B cell (primary cell): ENCODE measurements at regions not wholly inside any gene's neighbourhood (a gene's known extent, or its start where the extent isn't known, plus 50 kb on each side); places are given as distances from the start of the nearest gene placed in this dataset.

Experiments
- ATAC-seq: fragments of 200-7000 bp; cut with Tn5 transposase; one replicate; pipeline ENCODE4 v1.10.0; 2021; ENCODE audit warnings: low read depth, mild to moderate bottlenecking, moderate number of reproducible peaks, moderate library complexity
- CTCF ChIA-PET: fragments of 350-600 bp; sonication (Branson Sonifier 250); formaldehyde crosslinking; loops from one replicate; lab custom pipeline; 2021; ENCODE audit warnings: antibody characterized with exemption, inconsistent platforms; lab: Charles Lee
- POLR2A ChIA-PET: fragments of 350-600 bp; sonication (Branson Sonifier 250); formaldehyde crosslinking; loops from one replicate; lab custom pipeline; 2021; ENCODE audit warnings: antibody characterized with exemption; lab: Charles Lee
- DNase-seq: peaks from one replicate; pipeline ENCODE4 v3.0.0; 2013
- H2AFZ ChIP-seq: 2 replicates; pipeline ENCODE4 v1.6.1; 2012; ENCODE audit warnings: mild to moderate bottlenecking, low read depth, low read length; ENCODE audit not compliant: insufficient read depth, poor library complexity, severe bottlenecking
- H3K27ac ChIP-seq, 2 donors: 1 replicate in 1 of 2; 2 replicates in 1 of 2; pipeline ENCODE4 v1.5.1; 2012 to 2013; ENCODE audit warnings: low read length in 2 of 2, mild to moderate bottlenecking in 2 of 2, moderate library complexity in 1 of 2
- H3K27me3 ChIP-seq, 4 experiments: fragments of 200-600 bp in 1 of 4; sonication (generic) in 1 of 4; replicated peaks in 1 of 4; 1 replicate in 2 of 4; 2 replicates in 2 of 4; pipeline versions ENCODE4 v1.6.1 to v1.7.0; 2013 to 2016; ENCODE audit warnings: low read length in 3 of 4, mild to moderate bottlenecking in 2 of 4, mixed read lengths in 1 of 4, moderate library complexity in 1 of 4; ENCODE audit not compliant: insufficient read depth in 4 of 4, control insufficient read depth in 3 of 4; ENCODE audit errors: control extremely low read depth in 1 of 4
- H3K36me3 ChIP-seq, 2 experiments: replicated peaks in 1 of 2; 1 replicate in 1 of 2; 2 replicates in 1 of 2; pipeline versions ENCODE4 v1.6.1 to v1.7.1; 2013; ENCODE audit warnings: low read length in 1 of 2; ENCODE audit not compliant: insufficient read depth in 2 of 2, control insufficient read depth in 1 of 2; ENCODE audit errors: control extremely low read depth in 1 of 2, extremely low read depth in 1 of 2
- H3K4me1 ChIP-seq, 2 donors: fragments of 200-600 bp in 1 of 2; sonication (generic) in 1 of 2; 1 replicate in 1 of 2; 2 replicates in 1 of 2; pipeline versions ENCODE4 v1.5.1 to v1.6.1; 2013 to 2017; ENCODE audit warnings: low read length in 2 of 2; ENCODE audit not compliant: control insufficient read depth in 2 of 2, insufficient read depth in 2 of 2
- H3K4me2 ChIP-seq: replicated peaks from 2 replicates; pipeline ENCODE3; 2012; ENCODE audit warnings: mild to moderate bottlenecking, low read depth, low read length; ENCODE audit not compliant: poor library complexity, severe bottlenecking
- H3K4me3 ChIP-seq, 5 experiments: fragments of 200-600 bp in 1 of 5; sonication (generic) in 1 of 5; 1 replicate in 3 of 5; 2 replicates in 2 of 5; pipeline versions ENCODE4 v1.5.1 to v1.7.0; 2011 to 2016; ENCODE audit warnings: low read length in 4 of 5, mild to moderate bottlenecking in 4 of 5, low read depth in 2 of 5, control low read depth in 1 of 5, moderate library complexity in 1 of 5; ENCODE audit not compliant: insufficient read depth in 1 of 5; ENCODE audit errors: control extremely low read depth in 1 of 5, extremely low read depth in 1 of 5
- H3K79me2 ChIP-seq: fragments of 200-600 bp; sonication (generic); one replicate; pipeline ENCODE4 v1.6.0; 2016; ENCODE audit warnings: low read length; ENCODE audit not compliant: control insufficient read depth, insufficient read depth
- H3K9ac ChIP-seq: fragments of 200-600 bp; sonication (generic); 2 replicates; pipeline ENCODE4 v1.6.1; 2017; ENCODE audit warnings: mild to moderate bottlenecking, low read length, moderate library complexity
- H3K9me3 ChIP-seq, 3 donors: one replicate each; pipeline versions ENCODE4 v1.6.1 to v1.7.1; 2013; ENCODE audit warnings: low read length in 2 of 3; ENCODE audit not compliant: control insufficient read depth in 2 of 3, insufficient read depth in 1 of 3; ENCODE audit errors: control extremely low read depth in 1 of 3
- H4K20me1 ChIP-seq: 2 replicates; pipeline ENCODE4 v1.6.0; 2012; ENCODE audit warnings: mild to moderate bottlenecking, low read length; ENCODE audit not compliant: insufficient read depth, control insufficient read depth, poor library complexity, severe bottlenecking
- H3K27ac Mint-ChIP-seq: one replicate; pipeline ENCODE4 v1.8.0; 2021; ENCODE audit warnings: mixed read lengths
- H3K27me3 Mint-ChIP-seq: one replicate; pipeline ENCODE4 v1.8.0; 2021; ENCODE audit warnings: mixed read lengths
- H3K4me1 Mint-ChIP-seq: one replicate; pipeline ENCODE4 v1.8.0; 2021; ENCODE audit warnings: mixed read lengths
- H3K4me3 Mint-ChIP-seq: one replicate; pipeline ENCODE4 v1.8.0; 2021; ENCODE audit warnings: mixed read lengths
- H3K9me3 Mint-ChIP-seq: one replicate; pipeline ENCODE4 v1.8.0; 2022; ENCODE audit warnings: mixed read lengths; ENCODE audit not compliant: insufficient read depth
- CTCF ChIP-seq: fragments of 200-600 bp; IDR thresholded peaks from one replicate; pipeline ENCODE4 v1.8.0; 2022; ENCODE audit warnings: antibody characterized with exemption, mild to moderate bottlenecking
- EZH2 ChIP-seq: IDR thresholded peaks from 2 replicates; pipeline ENCODE4 v1.6.1; 2012; ENCODE audit warnings: borderline replicate concordance, low read depth, mild to moderate bottlenecking, moderate library complexity, low read length; ENCODE audit not compliant: insufficient read depth, poor library complexity, severe bottlenecking
- WGBS: methylation state at CpG from one replicate; pipeline ENCODE4 v1.1.5; 2013; ENCODE audit warnings: missing lambda C conversion rate; ENCODE audit not compliant: insufficient coverage; 5-methylcytosine and 5-hydroxymethylcytosine counted together
- intact Hi-C: fragments of 100-400 bp; cut with micrococcal nuclease; formaldehyde crosslinking; loops from one replicate; pipeline ENCODE4 v1.10.0; 2022

DNA sequence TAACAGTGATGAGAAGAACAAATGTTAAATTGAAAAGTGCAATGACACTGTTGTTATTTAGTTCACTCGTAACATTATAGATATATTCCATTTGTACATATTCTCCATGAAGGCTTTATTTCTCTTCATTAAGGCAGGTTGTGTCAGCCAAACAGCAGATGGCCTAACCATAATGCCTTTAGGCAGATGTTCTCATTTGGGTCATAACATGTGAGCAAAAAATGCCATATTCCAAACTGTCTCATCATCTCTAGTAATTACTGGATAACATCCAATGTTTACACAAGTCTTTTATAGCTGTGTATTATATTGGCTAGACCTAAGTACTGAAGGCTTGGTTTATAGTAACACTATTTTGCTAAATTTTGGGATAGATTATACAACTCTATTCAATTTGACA, 87.2 kb upstream of the CHODL start:
- Histone ChIP-seq H2AFZ (no peak overlapping the region), H4K20me1 (no peaks in the 10 kb centered on the region), H3K27ac (no peak overlapping the region), H3K36me3 (no peaks in the 10 kb centered on the region), H3K79me2 (no peaks in the 10 kb centered on the region), H3K9me3 (no peaks in the 10 kb centered on the region), H3K4me3 (no peak overlapping the region), H3K27me3 (no peaks in the 10 kb centered on the region), H3K4me1 (no peaks in the 10 kb centered on the region), H3K9ac (no peak overlapping the region), H3K4me2 (no peak overlapping the region)
- TF ChIP-seq EZH2 (no peak), CTCF (no peak)
- no CpG with 5 or more reads among the region's 1 CpG for WGBS
- H3K9me3 Mint-ChIP-seq, result peaks cover 5% of the 10 kb centered on the region
- no peaks in the 10 kb centered on the region for H3K27me3 Mint-ChIP-seq
- intact Hi-C loops, result no loop called here
- CTCF ChIA-PET, result no interaction called here
- no peak for ATAC-seq
- H3K4me3 Mint-ChIP-seq, result no peak overlapping the region
- no peak for DNase-seq
- no peaks in the 10 kb centered on the region for H3K4me1 Mint-ChIP-seq
- POLR2A ChIA-PET, result no interaction called here
- no peak overlapping the region for H3K27ac Mint-ChIP-seq

- Histone ChIP-seq H3K36me3 (no peaks in the 10 kb centered on the region), H3K27me3 (no peaks in the 10 kb centered on the region), H3K79me2 (no peaks in the 10 kb centered on the region), H3K4me3 (no peak overlapping the region), H4K20me1 (no peaks in the 10 kb centered on the region), H3K27ac (no peak overlapping the region), H3K9ac (no peak overlapping the region), H3K4me2 (no peak overlapping the region), H3K9me3 (no peaks in the 10 kb centered on the region), H3K4me1 (no peaks in the 10 kb centered on the region), H2AFZ (no peak overlapping the region)
- ATAC-seq, result no peak
- POLR2A ChIA-PET, result no interaction called here
- WGBS, result 57% methylated on average over 4 of the region's 5 CpGs
- peaks cover 2% of the 10 kb centered on the region for H3K9me3 Mint-ChIP-seq
- CTCF ChIA-PET, result no interaction called here
- no peak for DNase-seq
- H3K4me3 Mint-ChIP-seq, result no peak overlapping the region
- no peak for TF ChIP-seq CTCF
- TF ChIP-seq EZH2, result no peak
- H3K27ac Mint-ChIP-seq, result no peak overlapping the region
- intact Hi-C loops, result no loop called here
- no peaks in the 10 kb centered on the region for H3K4me1 Mint-ChIP-seq
- no peaks in the 10 kb centered on the region for H3K27me3 Mint-ChIP-seq
Measured at GRCh38 chr21:18155508-18156193, 89.0 kb upstream of the CHODL start.
